Peyer's patch (tissue), 4 donors: ENCODE measurements at regions not wholly inside any gene's neighbourhood (a gene's known extent, or its start where the extent isn't known, plus 50 kb on each side); places are given as distances from the start of the nearest gene placed in this dataset.
"Not testable (repeated sequence)": the region's sequence is repeated elsewhere in the genome, so short reads cannot be mapped to it uniquely, and the experiment has no call there.

ENCODE experiments used
- DNase-seq, 3 donors: peaks; one replicate each; pipeline ENCODE4 v3.0.0-alpha.2; 2017 to 2019
- H3K27ac ChIP-seq, 4 donors: fragments of 200-600 bp; sonication (generic); one replicate each; pipeline ENCODE4 v1.5.1; 2016 to 2019
- H3K27me3 ChIP-seq, 2 donors: fragments of 200-600 bp; sonication (generic); one replicate each; pipeline ENCODE4 v1.5.1; 2019
- H3K36me3 ChIP-seq, 3 donors: fragments of 200-600 bp; sonication (generic); one replicate each; pipeline ENCODE4 v1.5.1; 2016 to 2019
- H3K4me1 ChIP-seq, 4 donors: fragments of 200-600 bp; sonication (generic); one replicate each; pipeline ENCODE4 v1.5.1; 2016 to 2019
- H3K4me3 ChIP-seq, 4 donors: fragments of 200-600 bp; sonication (generic); 1 replicate in 3 of 4; 2 replicates in 1 of 4; pipeline ENCODE4 v1.5.1; 2016 to 2019; ENCODE audit warnings: mild to moderate bottlenecking in 1 of 4
- H3K9me3 ChIP-seq, 4 donors: fragments of 200-600 bp; sonication (generic); one replicate each; pipeline ENCODE4 v1.5.1; 2016 to 2019; ENCODE audit warnings: mild to moderate bottlenecking in 1 of 4
- CTCF ChIP-seq, 6 experiments: fragments of 450-650 bp in 4 of 6; fragments of 200-600 bp in 2 of 6; sonication (generic) in 1 of 6; IDR thresholded peaks; one replicate each; pipeline ENCODE4 v1.5.1; 2017 to 2019; ENCODE audit warnings: antibody characterized with exemption in 6 of 6, mild to moderate bottlenecking in 3 of 6, moderate library complexity in 1 of 6
- POLR2A ChIP-seq, 2 donors: fragments of 450-650 bp; IDR thresholded peaks; one replicate each; pipeline ENCODE4 v1.5.1; 2017; ENCODE audit warnings: antibody characterized with exemption in 2 of 2, mild to moderate bottlenecking in 2 of 2, moderate library complexity in 2 of 2

DNA sequence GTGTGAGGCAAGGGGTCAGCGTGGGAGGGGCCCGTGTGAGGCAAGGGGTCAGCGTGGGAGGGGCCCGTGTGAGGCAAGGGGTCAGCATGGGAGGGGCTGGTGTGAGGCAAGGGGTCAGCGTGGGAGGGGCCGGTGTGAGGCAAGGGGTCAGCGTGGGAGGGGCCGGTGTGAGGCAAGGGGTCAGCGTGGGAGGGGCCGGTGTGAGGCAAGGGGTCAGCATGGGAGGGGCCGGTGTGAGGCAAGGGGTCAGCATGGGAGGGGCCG is 119.2 kb downstream of the SEPTIN14 start:
- not testable (repeated sequence) for DNase-seq, H3K27me3 ChIP-seq, H3K4me3 ChIP-seq

GRCh38 chr7:55742651-55743453 is 119.7 kb downstream of the SEPTIN14 start:
- not testable (repeated sequence) for DNase-seq, H3K36me3 ChIP-seq, H3K9me3 ChIP-seq, H3K27ac ChIP-seq, H3K4me1 ChIP-seq, H3K4me3 ChIP-seq, H3K27me3 ChIP-seq

More for the DNA sequence above, 119.2 kb downstream of the SEPTIN14 start:
- H3K4me1 ChIP-seq, H3K27ac ChIP-seq, H3K36me3 ChIP-seq, H3K9me3 ChIP-seq: not testable (repeated sequence)

DNA sequence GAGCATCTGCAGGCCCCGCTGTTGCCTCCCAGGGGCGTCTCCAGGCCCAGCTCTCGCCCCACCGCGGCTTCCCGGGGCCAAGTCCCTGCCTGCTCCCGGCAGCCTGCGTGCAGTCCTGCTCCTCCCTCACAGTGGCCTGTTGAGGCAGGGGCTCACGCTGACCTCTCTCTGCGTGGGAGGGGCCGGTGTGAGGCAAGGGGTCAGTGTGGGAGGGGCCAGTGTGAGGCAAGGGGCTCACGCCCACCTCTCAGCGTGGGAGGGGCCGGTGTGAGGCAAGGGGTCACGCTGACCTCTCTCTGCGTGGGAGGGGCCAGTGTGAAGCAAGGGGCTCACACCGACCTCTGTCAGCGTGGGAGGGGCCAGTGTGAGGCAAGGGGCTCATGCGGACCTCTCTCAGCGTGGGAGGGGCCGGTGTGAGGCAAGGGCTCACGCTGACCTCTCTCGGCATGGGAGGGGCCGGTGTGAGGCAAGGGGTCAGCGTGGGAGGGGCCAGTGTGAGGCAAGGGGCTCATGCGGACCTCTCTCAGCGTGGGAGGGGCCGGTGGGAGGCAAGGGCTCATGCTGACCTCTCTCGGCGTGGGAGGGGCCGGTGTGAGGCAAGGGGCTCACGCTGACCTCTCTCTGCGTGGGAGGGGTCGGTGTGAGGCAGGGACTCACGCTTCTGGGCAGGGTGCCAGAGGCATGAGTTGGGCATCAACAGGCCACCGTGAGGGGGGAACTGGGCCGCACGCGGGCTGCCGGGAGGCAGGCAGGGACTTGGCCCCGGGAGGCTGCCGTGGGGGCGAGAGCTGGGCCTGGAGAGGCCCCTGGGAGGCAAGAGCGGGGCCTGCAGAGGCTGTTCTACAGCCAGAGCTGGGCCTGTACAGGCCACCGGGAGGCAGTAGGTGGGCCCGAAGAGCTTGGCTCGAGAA is 120.6 kb downstream of the SEPTIN14 start:
- H3K27ac ChIP-seq, H3K36me3 ChIP-seq, H3K4me3 ChIP-seq, H3K27me3 ChIP-seq, DNase-seq, H3K4me1 ChIP-seq, H3K9me3 ChIP-seq: not testable (repeated sequence)

GRCh38 chr7:55740633-55741250 is 121.8 kb downstream of the SEPTIN14 start:
- H3K36me3 ChIP-seq, H3K27me3 ChIP-seq, H3K27ac ChIP-seq, H3K4me3 ChIP-seq, H3K9me3 ChIP-seq, H3K4me1 ChIP-seq, DNase-seq: not testable (repeated sequence)

DNA sequence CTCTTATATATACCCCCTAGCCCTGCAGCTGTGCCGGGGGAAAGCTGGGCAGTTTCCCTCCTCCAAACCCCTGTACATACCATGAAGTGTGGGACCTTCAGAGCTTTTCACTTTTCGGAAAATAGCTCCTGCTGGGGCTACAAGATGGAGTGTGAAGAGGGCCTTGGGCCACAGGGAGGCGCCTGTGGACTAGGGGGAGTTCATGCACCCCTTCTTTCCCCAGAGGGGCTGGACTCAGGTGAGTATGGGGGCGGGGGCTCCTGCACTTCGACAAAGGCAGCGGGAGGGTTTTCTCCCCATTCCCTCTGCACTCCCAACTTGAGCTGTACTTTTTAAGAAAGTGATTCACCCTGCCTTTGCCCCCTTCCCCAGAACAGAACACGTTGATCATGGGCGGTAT is 122.5 kb downstream of the SEPTIN14 start:
- H3K27ac ChIP-seq, H3K27me3 ChIP-seq, H3K36me3 ChIP-seq, H3K4me1 ChIP-seq, H3K4me3 ChIP-seq, DNase-seq, H3K9me3 ChIP-seq: not testable (repeated sequence)

GRCh38 chr7:55736641-55737221 is 125.8 kb downstream of the SEPTIN14 start:
- H3K9me3 ChIP-seq, H3K4me3 ChIP-seq, H3K27ac ChIP-seq, H3K36me3 ChIP-seq, H3K27me3 ChIP-seq, H3K4me1 ChIP-seq, DNase-seq: not testable (repeated sequence)

- TF ChIP-seq POLR2A (IDR thresholded peaks at IDR 0.05) (no peak), CTCF (IDR thresholded peaks at IDR 0.05) (no peak)
- Histone ChIP-seq H3K27ac (no peak overlapping the region), H3K36me3 (no peaks in the 10 kb centered on the region)
Observed at GRCh38 chr7:55733241-55734140, 129.1 kb downstream of the SEPTIN14 start.

GRCh38 chr7:55731931-55732330 is 130.6 kb downstream of the SEPTIN14 start:
- Histone ChIP-seq H3K9me3 (no peaks in the 10 kb centered on the region), H3K36me3 (no peaks in the 10 kb centered on the region), H3K27me3 (no peaks in the 10 kb centered on the region), H3K4me3 (no peak overlapping the region), H3K4me1 (no peaks in the 10 kb centered on the region), H3K27ac (no peak overlapping the region)
- TF ChIP-seq CTCF (IDR thresholded peaks at IDR 0.05), result no peak
- no peak for DNase-seq

More at GRCh38 chr7:55733241-55734140, 129.1 kb downstream of the SEPTIN14 start:
- no peak for DNase-seq
- Histone ChIP-seq H3K9me3 (no peaks in the 10 kb centered on the region), H3K4me1 (no peaks in the 10 kb centered on the region), H3K27me3 (no peaks in the 10 kb centered on the region), H3K4me3 (no peak overlapping the region)
